Epithelial cell of proximal tubule (primary cell): ENCODE measurements at regions not wholly inside any gene's neighbourhood (a gene's known extent, or its start where the extent isn't known, plus 50 kb on each side); places are given as distances from the start of the nearest gene placed in this dataset.

Source experiments
- DNase-seq: peaks from one replicate; pipeline ENCODE4 v3.0.0-alpha.2; 2011; ENCODE audit warnings: low read depth
- H3K4me3 ChIP-seq: 2 replicates; pipeline ENCODE4 v1.5.1; 2011; ENCODE audit warnings: low read depth, mild to moderate bottlenecking, low read length
- CTCF ChIP-seq: conservative IDR thresholded peaks from 2 replicates; pipeline ENCODE4 v1.5.1; 2012; ENCODE audit warnings: low read depth, mild to moderate bottlenecking, low read length

- TF ChIP-seq CTCF, result no peak
- DNase-seq, result no peak
- no peak overlapping the region for H3K4me3 ChIP-seq
Measured at GRCh38 chrX:45756557-45756956, 555.9 kb upstream of the DIPK2B start.

- DNase-seq, result no peak
- TF ChIP-seq CTCF, result no peak
- no peak overlapping the region for H3K4me3 ChIP-seq
Measured at GRCh38 chrX:45755703-45756102, 555.0 kb upstream of the DIPK2B start.

GRCh38 chrX:45751156-45751555 lies 550.5 kb upstream of the DIPK2B start:
- TF ChIP-seq CTCF, result no peak
- H3K4me3 ChIP-seq, result no peak overlapping the region
- DNase-seq, result no peak

- no peak for DNase-seq
- TF ChIP-seq CTCF, result no peak
- H3K4me3 ChIP-seq, result no peak overlapping the region
Measured at GRCh38 chrX:45750639-45751038, 550.0 kb upstream of the DIPK2B start.

GRCh38 chrX:45749375-45749774 lies 548.7 kb upstream of the DIPK2B start:
- no peak for DNase-seq
- H3K4me3 ChIP-seq, result no peak overlapping the region
- peak; percentile 40 for TF ChIP-seq CTCF

- no peak for TF ChIP-seq CTCF
Measured at GRCh38 chrX:45748369-45748774, 547.7 kb upstream of the DIPK2B start.

GRCh38 chrX:45747905-45748304 lies 547.2 kb upstream of the DIPK2B start:
- no peak for DNase-seq
- TF ChIP-seq CTCF, result no peak

More at GRCh38 chrX:45748369-45748774, 547.7 kb upstream of the DIPK2B start:
- no peak overlapping the region for H3K4me3 ChIP-seq
- no peak for DNase-seq

More at GRCh38 chrX:45747905-45748304, 547.2 kb upstream of the DIPK2B start:
- H3K4me3 ChIP-seq, result no peak overlapping the region
